Keratinocyte (primary cell): ENCODE measurements at regions not wholly inside any gene's neighbourhood (a gene's known extent, or its start where the extent isn't known, plus 50 kb on each side); places are given as distances from the start of the nearest gene placed in this dataset.

Experiments
- CTCF ChIP-seq, 3 experiments: IDR thresholded peaks in 1 of 3; conservative IDR thresholded peaks in 1 of 3; optimal IDR thresholded peaks in 1 of 3; 2 replicates in 2 of 3; 3 replicates in 1 of 3; pipeline versions ENCODE3 to v1.5.1; 2011; ENCODE audit warnings: low read length in 3 of 3, mild to moderate bottlenecking in 3 of 3, moderate library complexity in 2 of 3, control low read depth in 1 of 3, inconsistent platforms in 1 of 3; ENCODE audit not compliant: insufficient read depth in 2 of 3; ENCODE audit errors: extremely low read depth in 1 of 3
- EZH2 ChIP-seq: IDR thresholded peaks from one replicate; pipeline ENCODE4 v1.6.1; 2012; ENCODE audit warnings: inconsistent platforms, mild to moderate bottlenecking, low read length, moderate library complexity

DNA sequence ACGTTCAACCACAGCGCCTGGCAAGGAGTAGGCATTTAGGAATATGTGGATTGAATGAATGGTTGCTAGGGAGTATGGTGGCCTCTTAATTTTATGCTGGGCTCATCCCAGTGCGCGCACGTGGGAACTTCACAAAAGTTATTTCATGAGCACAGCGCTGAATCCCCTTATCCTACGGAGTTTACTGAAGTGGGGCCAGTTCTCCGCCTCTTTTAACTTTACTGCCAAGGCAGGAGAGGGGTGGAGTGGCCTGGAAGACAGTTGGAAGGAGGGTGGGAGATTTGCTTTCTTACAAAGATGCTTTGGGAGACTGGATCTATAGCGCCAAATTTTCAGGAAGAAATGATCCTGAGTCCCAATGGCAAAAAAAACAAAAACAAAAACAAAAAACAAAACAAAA is 326.5 kb downstream of the SH3GL2 start:
- TF ChIP-seq CTCF (optimal IDR thresholded peaks at IDR 0.05 in 1 of 3, IDR thresholded peaks at IDR 0.05 in 1 of 3, conservative IDR thresholded peaks at IDR 0.05 in 1 of 3; ENCODE audit: extremely low read depth in 1 of 3, insufficient read depth in 2 of 3, low read length in 3 of 3) = no peak
- TF ChIP-seq EZH2 = no peak
